HEK293 (cell line): ENCODE measurements at regions not wholly inside any gene's neighbourhood (a gene's known extent, or its start where the extent isn't known, plus 50 kb on each side); places are given as distances from the start of the nearest gene placed in this dataset.
"Not testable (repeated sequence)": the region's sequence is repeated elsewhere in the genome, so short reads cannot be mapped to it uniquely, and the experiment has no call there.

Experiments used
- CTCF ChIP-seq: fragments of 450-650 bp; formaldehyde crosslinking; IDR thresholded peaks from 2 replicates; pipeline ENCODE4 v1.5.1; 2016; ENCODE audit warnings: missing biosample characterization, missing genetic modification characterization
- ZNF561 ChIP-seq: fragments of 450-650 bp; IDR thresholded peaks from 2 replicates; pipeline ENCODE4 v1.5.1; 2018; ENCODE audit warnings: missing biosample characterization, missing genetic modification characterization, borderline replicate concordance
- ZNF791 ChIP-seq: fragments of 450-650 bp; formaldehyde crosslinking; IDR thresholded peaks from 2 replicates; pipeline ENCODE4 v1.5.1; 2016; ENCODE audit warnings: missing biosample characterization, missing genetic modification characterization

- not testable (repeated sequence) for TF ChIP-seq ZNF561, ZNF791, CTCF (tag by site-specific recombination)
These were observed 573.8 kb downstream of the SPATA31A6 start for GRCh38 chr9:42757251-42757650.
